C4-2B (cell line): ENCODE measurements at regions not wholly inside any gene's neighbourhood (a gene's known extent, or its start where the extent isn't known, plus 50 kb on each side); places are given as distances from the start of the nearest gene placed in this dataset.

ENCODE experiments used
- H3K27ac ChIP-seq: fragments of 450-650 bp; 2 replicates; pipeline ENCODE4 v1.5.1; 2017
- CTCF ChIP-seq: fragments of 450-650 bp; conservative IDR thresholded peaks from 2 replicates; pipeline ENCODE4 v1.5.1; 2017; ENCODE audit warnings: mild to moderate bottlenecking
- ZFX ChIP-seq: fragments of 450-650 bp; IDR thresholded peaks from 2 replicates; pipeline ENCODE4 v1.6.1; 2017

- TF ChIP-seq ZFX = no peak
- no peak for TF ChIP-seq CTCF
- H3K27ac ChIP-seq = no peak overlapping the region
Measured at GRCh38 chr18:38923540-38923939, 1357.9 kb upstream of the CELF4 start.

- no peak for TF ChIP-seq ZFX
- no peak for TF ChIP-seq CTCF
- no peak overlapping the region for H3K27ac ChIP-seq
Measured at GRCh38 chr18:38923126-38923525, 1357.5 kb upstream of the CELF4 start.

- no peak overlapping the region for H3K27ac ChIP-seq
- no peak for TF ChIP-seq CTCF
- no peak for TF ChIP-seq ZFX
Measured at GRCh38 chr18:38909972-38910371, 1344.4 kb upstream of the CELF4 start.

- no peak for TF ChIP-seq CTCF
- no peak for TF ChIP-seq ZFX
- H3K27ac ChIP-seq = no peak overlapping the region
Measured at GRCh38 chr18:38902796-38903195, 1337.2 kb upstream of the CELF4 start.

- no peak for TF ChIP-seq ZFX
- TF ChIP-seq CTCF = no peak
- H3K27ac ChIP-seq = no peak overlapping the region
Measured at GRCh38 chr18:38900445-38900844, 1334.8 kb upstream of the CELF4 start.

- H3K27ac ChIP-seq = no peak overlapping the region
- TF ChIP-seq ZFX = no peak
Measured at GRCh38 chr18:38900031-38900430, 1334.4 kb upstream of the CELF4 start.

GRCh38 chr18:38899252-38899651 is 1333.7 kb upstream of the CELF4 start:
- TF ChIP-seq CTCF (no peak), ZFX (no peak)

GRCh38 chr18:38898167-38898566 is 1332.6 kb upstream of the CELF4 start:
- no peak for TF ChIP-seq CTCF
- TF ChIP-seq ZFX = no peak
- no peak overlapping the region for H3K27ac ChIP-seq

More at GRCh38 chr18:38899252-38899651, 1333.7 kb upstream of the CELF4 start:
- no peak overlapping the region for H3K27ac ChIP-seq
